ENCODE measurements at regions not wholly inside any gene's neighbourhood (a gene's known extent, or its start where the extent isn't known, plus 50 kb on each side); places are given as distances from the start of the nearest gene placed in this dataset.

DNA sequence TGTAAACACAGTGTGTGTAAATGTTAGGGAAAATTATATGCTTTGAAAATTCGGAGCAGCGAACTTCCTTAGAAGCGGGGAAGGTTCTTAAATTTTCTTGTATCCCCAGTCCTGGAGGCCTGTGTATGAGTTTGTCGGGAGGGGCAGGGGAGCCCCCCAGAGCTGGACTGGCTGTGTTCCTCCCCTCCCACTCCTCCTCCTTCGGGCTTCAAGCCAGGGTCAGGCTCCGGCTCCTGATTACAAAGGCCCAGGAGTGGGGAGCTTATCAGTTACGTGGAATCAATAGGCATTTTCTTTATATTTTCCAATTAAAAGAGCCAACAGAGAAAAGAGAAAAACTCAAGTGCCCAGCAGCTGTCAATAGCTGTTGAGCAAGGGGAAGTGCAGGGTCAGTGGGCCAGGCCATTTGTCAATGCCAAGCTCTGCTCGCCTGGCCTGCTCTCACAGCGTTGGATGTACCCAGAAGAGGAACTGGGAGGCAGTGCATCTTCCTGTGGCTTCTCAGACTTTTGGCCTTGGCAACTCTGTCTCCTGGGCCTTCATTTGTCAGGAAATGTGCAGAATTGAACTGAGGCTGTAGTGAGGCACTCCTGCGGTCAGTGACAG lies 156.9 kb upstream of the PCBD1 start:
- intact Hi-C loops (cut with micrococcal nuclease) = no loop called here
- DNase-seq = no peak
- H3K36me3 Mint-ChIP-seq = no peaks in the 10 kb centered on the region

DNA sequence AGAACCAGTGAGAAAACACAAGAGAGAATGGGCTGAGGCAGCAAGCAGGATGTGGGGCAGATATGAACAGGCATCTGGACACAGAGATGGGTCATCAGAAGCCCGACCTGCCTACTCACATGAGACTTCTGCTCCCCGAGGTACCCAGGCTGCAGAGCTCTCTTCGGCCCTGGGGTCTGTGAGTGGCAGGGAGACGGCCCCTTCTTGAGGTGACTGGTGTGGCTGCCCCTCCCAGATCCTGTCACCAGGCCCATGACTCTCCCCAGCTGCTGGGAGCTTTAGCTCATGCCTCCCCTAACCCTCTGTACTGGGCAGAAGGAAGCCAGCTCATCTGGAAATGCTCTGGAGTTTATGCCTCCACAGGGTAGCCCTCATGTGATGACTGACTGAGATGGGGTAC lies 157.6 kb upstream of the PCBD1 start:
- no peaks in the 10 kb centered on the region for H3K4me1 ChIP-seq (ENCODE audit: control insufficient read depth, insufficient read depth, low read length)
- 71% methylated on average over 4 of the region's 4 CpGs for WGBS (ENCODE audit: insufficient coverage)
- Mint-ChIP-seq H3K9me3 (no peaks in the 10 kb centered on the region), H3K27me3 (ENCODE audit: low read depth in 2 of 2) (no peaks in the 10 kb centered on the region), H3K4me3 (no peak overlapping the region), H3K36me3 (no peaks in the 10 kb centered on the region), H3K27ac (no peak overlapping the region), H3K4me1 (no peaks in the 10 kb centered on the region)
- H3K27ac ChIP-seq (ENCODE audit: low read length) = no peak overlapping the region
- no peaks in the 10 kb centered on the region for H3K9me3 ChIP-seq (ENCODE audit: control insufficient read depth, insufficient read depth, low read length)
- DNase-seq (no peak), ATAC-seq (no peak)
- H3K36me3 ChIP-seq (ENCODE audit: control insufficient read depth, insufficient read depth, low read length) = no peaks in the 10 kb centered on the region
- intact Hi-C loops (cut with micrococcal nuclease) = no loop called here
- no peak overlapping the region for H3K4me3 ChIP-seq (ENCODE audit: low read length)
- TF ChIP-seq, protein P1, sequence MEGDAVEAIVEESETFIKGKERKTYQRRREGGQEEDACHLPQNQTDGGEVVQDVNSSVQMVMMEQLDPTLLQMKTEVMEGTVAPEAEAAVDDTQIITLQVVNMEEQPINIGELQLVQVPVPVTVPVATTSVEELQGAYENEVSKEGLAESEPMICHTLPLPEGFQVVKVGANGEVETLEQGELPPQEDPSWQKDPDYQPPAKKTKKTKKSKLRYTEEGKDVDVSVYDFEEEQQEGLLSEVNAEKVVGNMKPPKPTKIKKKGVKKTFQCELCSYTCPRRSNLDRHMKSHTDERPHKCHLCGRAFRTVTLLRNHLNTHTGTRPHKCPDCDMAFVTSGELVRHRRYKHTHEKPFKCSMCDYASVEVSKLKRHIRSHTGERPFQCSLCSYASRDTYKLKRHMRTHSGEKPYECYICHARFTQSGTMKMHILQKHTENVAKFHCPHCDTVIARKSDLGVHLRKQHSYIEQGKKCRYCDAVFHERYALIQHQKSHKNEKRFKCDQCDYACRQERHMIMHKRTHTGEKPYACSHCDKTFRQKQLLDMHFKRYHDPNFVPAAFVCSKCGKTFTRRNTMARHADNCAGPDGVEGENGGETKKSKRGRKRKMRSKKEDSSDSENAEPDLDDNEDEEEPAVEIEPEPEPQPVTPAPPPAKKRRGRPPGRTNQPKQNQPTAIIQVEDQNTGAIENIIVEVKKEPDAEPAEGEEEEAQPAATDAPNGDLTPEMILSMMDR (IDR thresholded peaks at IDR 0.05) = no peak
- H3K27me3 ChIP-seq (ENCODE audit: control insufficient read depth, insufficient read depth, low read length) = no peaks in the 10 kb centered on the region

More for the DNA sequence above, 156.9 kb upstream of the PCBD1 start:
- Mint-ChIP-seq H3K4me1 (no peaks in the 10 kb centered on the region), H3K9me3 (no peaks in the 10 kb centered on the region), H3K27ac (no peak overlapping the region), H3K4me3 (no peak overlapping the region), H3K27me3 (ENCODE audit: low read depth in 2 of 2) (no peaks in the 10 kb centered on the region)
- H3K27me3 ChIP-seq (ENCODE audit: control insufficient read depth, insufficient read depth, low read length) = no peaks in the 10 kb centered on the region
- no peak for ATAC-seq
- no peaks in the 10 kb centered on the region for H3K9me3 ChIP-seq (ENCODE audit: control insufficient read depth, insufficient read depth, low read length)
- no peak overlapping the region for H3K27ac ChIP-seq (ENCODE audit: low read length)
- no peaks in the 10 kb centered on the region for H3K4me1 ChIP-seq (ENCODE audit: control insufficient read depth, insufficient read depth, low read length)
- no peak overlapping the region for H3K4me3 ChIP-seq (ENCODE audit: low read length)
- TF ChIP-seq, protein P1 (IDR thresholded peaks at IDR 0.05) = no peak
- no peaks in the 10 kb centered on the region for H3K36me3 ChIP-seq (ENCODE audit: control insufficient read depth, insufficient read depth, low read length)
- WGBS (ENCODE audit: insufficient coverage) = 78% methylated on average over 10 of the region's 10 CpGs

DNA sequence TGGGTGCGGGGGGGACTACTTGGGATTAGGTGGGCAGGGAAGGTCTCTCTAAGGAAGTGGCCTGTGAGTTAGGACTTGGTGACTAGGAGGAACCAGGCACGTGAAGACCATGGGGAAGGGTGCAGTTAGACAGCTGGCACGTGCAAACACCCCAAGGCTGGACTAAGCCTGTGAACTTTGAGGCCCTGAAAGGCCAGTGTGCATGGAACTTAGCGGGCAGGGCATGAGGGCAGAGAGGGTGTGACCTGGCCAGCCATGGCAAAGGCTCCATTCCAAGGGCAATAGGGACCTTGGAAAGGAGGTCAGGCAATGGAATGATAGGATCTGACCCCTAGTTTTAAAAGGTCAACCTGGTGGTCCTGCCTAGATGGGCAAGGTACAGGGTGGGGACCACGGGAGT lies 158.4 kb upstream of the PCBD1 start:
- no peak for DNase-seq
- H3K27me3 Mint-ChIP-seq (ENCODE audit: low read depth in 2 of 2) = no peaks in the 10 kb centered on the region
- no peaks in the 10 kb centered on the region for H3K4me1 Mint-ChIP-seq
- H3K36me3 ChIP-seq (ENCODE audit: control insufficient read depth, insufficient read depth, low read length) = no peaks in the 10 kb centered on the region
- H3K4me3 ChIP-seq (ENCODE audit: low read length) = no peak overlapping the region
- no peak overlapping the region for H3K4me3 Mint-ChIP-seq
- no peaks in the 10 kb centered on the region for H3K27me3 ChIP-seq (ENCODE audit: control insufficient read depth, insufficient read depth, low read length)
- H3K4me1 ChIP-seq (ENCODE audit: control insufficient read depth, insufficient read depth, low read length) = no peaks in the 10 kb centered on the region
- no peaks in the 10 kb centered on the region for H3K9me3 Mint-ChIP-seq
- no peak for ATAC-seq
- no peak overlapping the region for H3K27ac ChIP-seq (ENCODE audit: low read length)
- TF ChIP-seq, protein P1 (IDR thresholded peaks at IDR 0.05) = no peak
- 85% methylated on average over 5 of the region's 5 CpGs for WGBS (ENCODE audit: insufficient coverage)
- no peak overlapping the region for H3K27ac Mint-ChIP-seq
- no peaks in the 10 kb centered on the region for H3K9me3 ChIP-seq (ENCODE audit: control insufficient read depth, insufficient read depth, low read length)
- no peaks in the 10 kb centered on the region for H3K36me3 Mint-ChIP-seq
- intact Hi-C loops (cut with micrococcal nuclease) = no loop called here

DNA sequence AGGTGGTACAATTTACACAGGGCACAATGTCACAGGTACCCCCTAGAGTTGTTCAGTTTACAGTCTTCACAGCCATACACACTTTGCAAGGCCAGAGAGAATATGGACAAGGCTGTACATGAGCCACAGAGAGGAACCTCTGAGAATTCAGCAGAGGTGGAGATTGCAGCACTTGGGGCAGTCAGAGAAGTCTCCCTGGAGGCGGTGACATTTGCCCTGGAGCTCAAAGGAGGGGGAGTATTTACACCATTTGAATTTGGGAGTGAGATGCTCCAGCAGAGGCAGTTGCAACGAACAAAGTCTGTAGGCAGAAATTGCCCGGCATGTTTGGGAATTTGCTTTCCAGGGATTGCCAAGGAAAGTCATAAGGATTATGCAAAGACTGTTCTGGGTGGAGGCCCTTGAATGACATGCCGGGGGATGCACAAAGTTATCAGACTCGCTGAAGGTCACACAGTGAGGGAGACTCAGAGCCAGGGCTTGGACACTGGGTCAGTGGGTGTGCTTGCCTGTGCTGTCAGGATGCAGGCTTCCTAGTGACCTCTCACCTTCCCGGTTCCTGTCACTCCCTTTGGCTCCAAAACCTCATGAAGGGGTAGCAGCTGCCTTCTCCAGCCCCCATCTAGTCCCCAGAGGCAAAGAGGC lies 160.7 kb upstream of the PCBD1 start:
- ATAC-seq = no peak
- H3K36me3 Mint-ChIP-seq = no peaks in the 10 kb centered on the region
- intact Hi-C loops (cut with micrococcal nuclease) = no loop called here
- TF ChIP-seq, protein P1 (IDR thresholded peaks at IDR 0.05) = no peak
- no peak overlapping the region for H3K4me3 Mint-ChIP-seq
- no peaks in the 10 kb centered on the region for H3K27me3 ChIP-seq (ENCODE audit: control insufficient read depth, insufficient read depth, low read length)
- no peaks in the 10 kb centered on the region for H3K9me3 Mint-ChIP-seq
- 88% methylated on average over 6 of the region's 6 CpGs for WGBS (ENCODE audit: insufficient coverage)
- H3K27me3 Mint-ChIP-seq (ENCODE audit: low read depth in 2 of 2) = peaks cover 0 to 2% of the 10 kb centered on the region in 2 donors
- H3K4me1 ChIP-seq (ENCODE audit: control insufficient read depth, insufficient read depth, low read length) = no peaks in the 10 kb centered on the region
- H3K27ac Mint-ChIP-seq = no peak overlapping the region
- H3K4me1 Mint-ChIP-seq = no peaks in the 10 kb centered on the region
- no peak overlapping the region for H3K27ac ChIP-seq (ENCODE audit: low read length)
- no peak overlapping the region for H3K4me3 ChIP-seq (ENCODE audit: low read length)
- no peaks in the 10 kb centered on the region for H3K9me3 ChIP-seq (ENCODE audit: control insufficient read depth, insufficient read depth, low read length)
- DNase-seq = no peak
- no peaks in the 10 kb centered on the region for H3K36me3 ChIP-seq (ENCODE audit: control insufficient read depth, insufficient read depth, low read length)
